Effector memory CD4-positive, alpha-beta T cell (primary cell): ENCODE measurements at regions not wholly inside any gene's neighbourhood (a gene's known extent, or its start where the extent isn't known, plus 50 kb on each side); places are given as distances from the start of the nearest gene placed in this dataset.
"Not testable (repeated sequence)": the region's sequence is repeated elsewhere in the genome, so short reads cannot be mapped to it uniquely, and the experiment has no call there.

Experiments
- DNase-seq, 3 donors: peaks; one replicate each; pipeline ENCODE4 v3.0.0-alpha.2; 2020
- H3K27ac ChIP-seq: 2 replicates; pipeline ENCODE4 v1.7.0; 2013; ENCODE audit warnings: mild to moderate bottlenecking, low read length, moderate library complexity; ENCODE audit not compliant: insufficient read depth, poor library complexity, severe bottlenecking
- H3K27me3 ChIP-seq: replicated peaks from 2 replicates; pipeline ENCODE4 v1.7.0; 2013; ENCODE audit warnings: mild to moderate bottlenecking, low read length; ENCODE audit not compliant: insufficient read depth, control insufficient read depth, poor library complexity, severe bottlenecking
- H3K36me3 ChIP-seq: 2 replicates; pipeline ENCODE4 v1.7.0; 2013; ENCODE audit warnings: mild to moderate bottlenecking, low read length, moderate library complexity; ENCODE audit not compliant: control insufficient read depth, insufficient read depth
- H3K4me1 ChIP-seq: 2 replicates; pipeline ENCODE4 v1.7.0; 2013; ENCODE audit warnings: low read length, mild to moderate bottlenecking; ENCODE audit not compliant: control insufficient read depth, insufficient read depth, poor library complexity, severe bottlenecking
- H3K4me3 ChIP-seq: 2 replicates; pipeline ENCODE4 v1.7.0; 2013; ENCODE audit warnings: low read length, low read depth, mild to moderate bottlenecking; ENCODE audit not compliant: insufficient read depth, poor library complexity, severe bottlenecking
- H3K9me3 ChIP-seq: 2 replicates; pipeline ENCODE4 v1.7.0; 2013; ENCODE audit warnings: mild to moderate bottlenecking, low read length, moderate library complexity; ENCODE audit not compliant: control insufficient read depth

- H3K27me3 ChIP-seq, result no peaks in the 10 kb centered on the region
- DNase-seq, result no peak
- no peaks in the 10 kb centered on the region for H3K9me3 ChIP-seq
- H3K4me1 ChIP-seq, result no peaks in the 10 kb centered on the region
- H3K36me3 ChIP-seq, result no peaks in the 10 kb centered on the region
- no peak overlapping the region for H3K4me3 ChIP-seq
- H3K27ac ChIP-seq, result no peak overlapping the region
These were observed 278.1 kb downstream of the ZPLD1 start for GRCh38 chr3:102712896-102713295.

- no peaks in the 10 kb centered on the region for H3K4me1 ChIP-seq
- H3K27me3 ChIP-seq, result no peaks in the 10 kb centered on the region
- no peak for DNase-seq
- no peaks in the 10 kb centered on the region for H3K9me3 ChIP-seq
- no peak overlapping the region for H3K4me3 ChIP-seq
- H3K36me3 ChIP-seq, result no peaks in the 10 kb centered on the region
- no peak overlapping the region for H3K27ac ChIP-seq
These were observed 279.8 kb downstream of the ZPLD1 start for GRCh38 chr3:102714567-102714966.

- no peak for DNase-seq
- H3K4me1 ChIP-seq, result no peaks in the 10 kb centered on the region
- no peaks in the 10 kb centered on the region for H3K36me3 ChIP-seq
- no peak overlapping the region for H3K27ac ChIP-seq
- H3K9me3 ChIP-seq, result no peaks in the 10 kb centered on the region
- H3K27me3 ChIP-seq, result no peaks in the 10 kb centered on the region
- no peak overlapping the region for H3K4me3 ChIP-seq
These were observed 280.3 kb downstream of the ZPLD1 start for GRCh38 chr3:102715030-102715697.

- H3K36me3 ChIP-seq, result no peaks in the 10 kb centered on the region
- no peaks in the 10 kb centered on the region for H3K4me1 ChIP-seq
- H3K9me3 ChIP-seq, result no peaks in the 10 kb centered on the region
- no peak for DNase-seq
- H3K4me3 ChIP-seq, result no peak overlapping the region
- no peak overlapping the region for H3K27ac ChIP-seq
- H3K27me3 ChIP-seq, result no peaks in the 10 kb centered on the region
These were observed 283.8 kb downstream of the ZPLD1 start for GRCh38 chr3:102718651-102719050.

DNA sequence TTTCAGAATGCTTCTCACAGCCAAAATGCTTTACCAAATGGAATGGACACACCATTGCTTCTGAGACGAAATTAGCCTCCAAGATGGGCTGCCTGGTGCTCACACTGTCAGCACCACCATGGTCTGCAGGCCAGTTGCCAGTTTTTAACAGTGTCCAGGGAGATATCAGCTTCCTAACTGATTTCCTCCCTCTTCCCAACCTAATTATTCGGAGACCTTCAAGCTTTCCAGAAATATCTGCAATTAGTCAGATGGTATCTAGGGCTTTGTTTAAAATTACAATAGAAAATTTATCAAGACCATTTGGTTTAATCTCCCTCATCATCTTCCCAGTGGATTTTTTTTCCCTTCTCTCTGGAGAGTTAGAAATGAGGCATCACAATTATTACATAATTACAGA, 287.5 kb downstream of the ZPLD1 start:
- Histone ChIP-seq H3K27ac (no peak overlapping the region), H3K4me3 (no peak overlapping the region), H3K27me3 (no peaks in the 10 kb centered on the region), H3K9me3 (no peaks in the 10 kb centered on the region), H3K4me1 (no peaks in the 10 kb centered on the region), H3K36me3 (no peaks in the 10 kb centered on the region)
- no peak for DNase-seq

- no peak overlapping the region for H3K27ac ChIP-seq
- no peaks in the 10 kb centered on the region for H3K9me3 ChIP-seq
- no peak overlapping the region for H3K4me3 ChIP-seq
- no peaks in the 10 kb centered on the region for H3K27me3 ChIP-seq
- no peaks in the 10 kb centered on the region for H3K4me1 ChIP-seq
- DNase-seq, result no peak
- no peaks in the 10 kb centered on the region for H3K36me3 ChIP-seq
These were observed 292.5 kb downstream of the ZPLD1 start for GRCh38 chr3:102727340-102727739.

DNA sequence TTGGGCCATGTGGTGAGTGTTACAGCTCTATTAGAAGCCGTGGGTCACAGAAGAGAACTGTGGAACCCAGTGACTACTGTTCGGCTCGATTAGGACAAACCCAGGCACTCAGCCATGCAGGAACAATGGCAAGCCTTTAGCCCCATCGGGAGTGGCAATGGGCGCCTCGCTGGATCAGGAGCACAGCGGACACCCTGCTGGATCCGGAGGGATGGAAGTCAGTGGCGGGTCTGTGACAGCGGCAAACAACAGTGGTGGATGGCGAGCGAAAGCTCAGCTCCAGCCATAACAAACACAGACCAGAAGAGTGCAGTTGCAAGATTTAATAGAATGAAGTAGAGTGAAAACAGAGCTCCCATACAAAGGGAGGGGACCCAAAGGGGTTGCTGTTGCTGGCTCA, 297.8 kb downstream of the ZPLD1 start:
- not testable (repeated sequence) for H3K4me1 ChIP-seq, H3K9me3 ChIP-seq, H3K4me3 ChIP-seq, H3K36me3 ChIP-seq, DNase-seq, H3K27me3 ChIP-seq, H3K27ac ChIP-seq

- Histone ChIP-seq H3K36me3 (no peaks in the 10 kb centered on the region), H3K27ac (no peak overlapping the region), H3K4me3 (no peak overlapping the region), H3K9me3 (no peaks in the 10 kb centered on the region), H3K27me3 (no peaks in the 10 kb centered on the region), H3K4me1 (no peaks in the 10 kb centered on the region)
- no peak for DNase-seq
These were observed 299.2 kb downstream of the ZPLD1 start for GRCh38 chr3:102733791-102734563.

DNA sequence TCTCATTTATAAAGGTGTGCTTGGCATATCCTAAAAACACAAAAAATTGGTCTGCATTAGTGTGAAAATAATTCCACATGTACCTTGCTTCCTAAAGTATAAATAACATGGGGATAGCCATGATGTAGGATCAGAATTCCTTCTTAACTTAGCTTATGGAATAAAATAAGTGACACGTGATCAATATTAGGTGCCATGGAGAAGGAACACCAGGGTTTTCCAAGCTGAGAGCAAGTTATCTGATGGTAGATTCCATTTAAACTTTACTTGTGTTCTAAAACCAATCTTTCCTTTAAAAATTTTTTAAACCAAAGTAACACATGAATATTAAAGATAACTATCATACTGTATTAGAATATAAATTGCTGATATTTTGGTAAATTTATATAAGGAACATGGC, 300.5 kb downstream of the ZPLD1 start:
- DNase-seq, result no peak
- H3K4me3 ChIP-seq, result no peak overlapping the region
- H3K9me3 ChIP-seq, result no peaks in the 10 kb centered on the region
- H3K36me3 ChIP-seq, result no peaks in the 10 kb centered on the region
- H3K4me1 ChIP-seq, result no peaks in the 10 kb centered on the region
- H3K27me3 ChIP-seq, result no peaks in the 10 kb centered on the region
- no peak overlapping the region for H3K27ac ChIP-seq

DNA sequence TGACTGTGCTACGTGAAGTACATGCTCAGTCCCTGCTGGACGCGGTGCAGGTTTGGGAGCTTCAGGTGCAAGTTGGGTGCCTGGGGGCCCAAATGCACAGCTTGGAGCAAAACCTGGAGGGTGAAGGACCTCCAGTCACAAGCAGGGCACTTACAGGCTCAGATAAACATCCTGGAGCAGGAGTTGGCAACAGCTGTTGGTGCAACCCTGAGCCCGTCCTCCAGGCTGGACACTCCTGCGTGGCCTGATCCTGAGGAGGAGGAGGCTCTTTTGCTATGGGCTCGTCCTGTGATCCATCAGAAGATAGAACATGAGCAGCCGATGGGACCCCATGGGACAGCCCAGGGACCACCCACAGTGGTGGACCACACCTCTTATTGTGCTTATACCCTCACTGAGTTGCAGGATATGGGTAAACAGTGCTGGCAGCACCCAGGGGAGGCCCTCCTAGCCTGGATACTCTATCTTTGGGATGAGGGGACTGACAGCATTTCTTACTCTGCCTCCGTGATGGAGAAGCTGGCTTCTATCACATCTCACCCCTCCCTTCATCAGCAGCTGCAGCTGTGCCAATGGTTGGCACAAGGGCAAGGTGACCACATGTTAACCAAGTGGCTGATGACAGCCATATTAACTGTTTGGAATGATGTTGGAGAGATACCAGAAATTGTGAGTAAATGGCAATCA, 301.6 kb downstream of the ZPLD1 start:
- H3K27me3 ChIP-seq, result no peaks in the 10 kb centered on the region
- no peak overlapping the region for H3K27ac ChIP-seq
- H3K4me3 ChIP-seq, result no peak overlapping the region
- no peaks in the 10 kb centered on the region for H3K36me3 ChIP-seq
- H3K4me1 ChIP-seq, result no peaks in the 10 kb centered on the region
- no peaks in the 10 kb centered on the region for H3K9me3 ChIP-seq
- DNase-seq, result no peak
